AG04449 (cell line): ENCODE measurements at regions not wholly inside any gene's neighbourhood (a gene's known extent, or its start where the extent isn't known, plus 50 kb on each side); places are given as distances from the start of the nearest gene placed in this dataset.
"Not testable (repeated sequence)": the region's sequence is repeated elsewhere in the genome, so short reads cannot be mapped to it uniquely, and the experiment has no call there.

Source experiments
- CTCF ChIA-PET: fragments of 350-600 bp; formaldehyde crosslinking; extraction: SDS; loops from one replicate; lab custom pipeline; 2021; ENCODE audit warnings: antibody characterized with exemption; lab: Yijun Ruan, JAX
- POLR2A ChIA-PET: fragments of 400-600, 350-600 bp; formaldehyde crosslinking; extraction: SDS; loops from one replicate; lab custom pipeline; 2020; ENCODE audit warnings: antibody characterized with exemption, inconsistent platforms; lab: Yijun Ruan, JAX
- DNase-seq: peaks from one replicate; pipeline ENCODE4 v3.0.0-alpha.2; 2010; ENCODE audit warnings: low read depth, low spot score
- H3K4me3 ChIP-seq: 2 replicates; pipeline ENCODE4 v1.5.1; 2011; ENCODE audit warnings: low read depth, mild to moderate bottlenecking, control low read depth, low read length
- TF ChIP-seq, protein P1 (sequence below): IDR thresholded peaks from one replicate; pipeline ENCODE4 v1.5.1; 2011; ENCODE audit warnings: mild to moderate bottlenecking, moderate library complexity, low read length, control low read depth, inconsistent platforms; ENCODE audit not compliant: insufficient read depth; ENCODE audit errors: missing control alignments

DNA sequence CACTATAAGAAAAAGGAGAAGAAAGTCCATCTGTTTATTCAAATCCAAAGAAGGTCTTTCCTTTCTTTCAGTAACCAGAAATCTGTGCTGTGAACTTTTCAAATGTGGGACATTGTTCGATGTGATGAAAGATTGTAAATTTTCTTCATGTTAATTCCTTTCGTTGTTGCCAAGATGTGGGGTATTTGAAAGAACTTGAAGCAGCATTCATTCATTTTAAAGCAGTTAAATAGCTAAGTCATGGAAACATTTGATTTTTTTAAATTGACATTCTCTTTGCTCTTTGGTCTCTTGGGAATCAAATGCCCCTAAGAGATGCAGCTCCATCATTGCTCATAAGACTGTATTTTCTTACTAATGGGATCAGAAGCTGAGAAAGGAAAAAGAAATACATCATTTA lies 93.7 kb upstream of the EHBP1 start:
- CTCF ChIA-PET, result interaction anchor here (0.9 to 1.1 kb wide), 2 partner anchors 9 to 14 kb away, joined by 3 to 4 read pairs; no protein-coding TSS in a partner anchor
- POLR2A ChIA-PET, result no interaction called here
- no peak for DNase-seq
- no peak overlapping the region for H3K4me3 ChIP-seq
- TF ChIP-seq, protein P1, sequence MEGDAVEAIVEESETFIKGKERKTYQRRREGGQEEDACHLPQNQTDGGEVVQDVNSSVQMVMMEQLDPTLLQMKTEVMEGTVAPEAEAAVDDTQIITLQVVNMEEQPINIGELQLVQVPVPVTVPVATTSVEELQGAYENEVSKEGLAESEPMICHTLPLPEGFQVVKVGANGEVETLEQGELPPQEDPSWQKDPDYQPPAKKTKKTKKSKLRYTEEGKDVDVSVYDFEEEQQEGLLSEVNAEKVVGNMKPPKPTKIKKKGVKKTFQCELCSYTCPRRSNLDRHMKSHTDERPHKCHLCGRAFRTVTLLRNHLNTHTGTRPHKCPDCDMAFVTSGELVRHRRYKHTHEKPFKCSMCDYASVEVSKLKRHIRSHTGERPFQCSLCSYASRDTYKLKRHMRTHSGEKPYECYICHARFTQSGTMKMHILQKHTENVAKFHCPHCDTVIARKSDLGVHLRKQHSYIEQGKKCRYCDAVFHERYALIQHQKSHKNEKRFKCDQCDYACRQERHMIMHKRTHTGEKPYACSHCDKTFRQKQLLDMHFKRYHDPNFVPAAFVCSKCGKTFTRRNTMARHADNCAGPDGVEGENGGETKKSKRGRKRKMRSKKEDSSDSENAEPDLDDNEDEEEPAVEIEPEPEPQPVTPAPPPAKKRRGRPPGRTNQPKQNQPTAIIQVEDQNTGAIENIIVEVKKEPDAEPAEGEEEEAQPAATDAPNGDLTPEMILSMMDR, result no peak

GRCh38 chr2:62605471-62605870 lies 99.5 kb upstream of the TMEM17 start:
- POLR2A ChIA-PET, DNase-seq, CTCF ChIA-PET, H3K4me3 ChIP-seq: not testable (repeated sequence)

DNA sequence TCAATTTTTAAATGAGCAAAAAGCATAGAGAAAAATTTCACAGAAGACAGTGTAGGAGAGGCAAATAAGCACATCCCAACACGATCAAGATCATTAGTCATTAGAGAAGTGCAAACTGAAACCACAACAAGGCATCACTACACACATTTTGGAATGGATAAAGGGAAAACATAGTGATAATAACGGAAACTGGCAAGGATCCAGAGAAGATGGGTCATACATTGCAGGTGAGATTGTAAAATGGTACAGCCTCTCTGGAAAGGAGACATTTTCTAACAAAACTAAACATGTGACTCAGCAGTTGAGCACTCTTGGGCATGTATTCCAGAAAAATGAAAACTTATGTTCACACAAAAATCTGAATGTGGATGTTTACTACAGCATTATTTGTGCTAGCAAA lies 98.3 kb upstream of the TMEM17 start:
- TF ChIP-seq, protein P1, result no peak
- no peak for DNase-seq
- no peak overlapping the region for H3K4me3 ChIP-seq
- ChIA-PET CTCF (no interaction called here), POLR2A (no interaction called here)

- TF ChIP-seq, protein P1, result no peak
- ChIA-PET POLR2A (no interaction called here), CTCF (interaction anchor here (1.3 kb wide), 1 partner anchor 8 kb away, joined by 4 read pairs; no protein-coding TSS in a partner anchor)
- DNase-seq, result no peak
- no peak overlapping the region for H3K4me3 ChIP-seq
These were observed 97.2 kb upstream of the TMEM17 start for GRCh38 chr2:62603154-62603712.

DNA sequence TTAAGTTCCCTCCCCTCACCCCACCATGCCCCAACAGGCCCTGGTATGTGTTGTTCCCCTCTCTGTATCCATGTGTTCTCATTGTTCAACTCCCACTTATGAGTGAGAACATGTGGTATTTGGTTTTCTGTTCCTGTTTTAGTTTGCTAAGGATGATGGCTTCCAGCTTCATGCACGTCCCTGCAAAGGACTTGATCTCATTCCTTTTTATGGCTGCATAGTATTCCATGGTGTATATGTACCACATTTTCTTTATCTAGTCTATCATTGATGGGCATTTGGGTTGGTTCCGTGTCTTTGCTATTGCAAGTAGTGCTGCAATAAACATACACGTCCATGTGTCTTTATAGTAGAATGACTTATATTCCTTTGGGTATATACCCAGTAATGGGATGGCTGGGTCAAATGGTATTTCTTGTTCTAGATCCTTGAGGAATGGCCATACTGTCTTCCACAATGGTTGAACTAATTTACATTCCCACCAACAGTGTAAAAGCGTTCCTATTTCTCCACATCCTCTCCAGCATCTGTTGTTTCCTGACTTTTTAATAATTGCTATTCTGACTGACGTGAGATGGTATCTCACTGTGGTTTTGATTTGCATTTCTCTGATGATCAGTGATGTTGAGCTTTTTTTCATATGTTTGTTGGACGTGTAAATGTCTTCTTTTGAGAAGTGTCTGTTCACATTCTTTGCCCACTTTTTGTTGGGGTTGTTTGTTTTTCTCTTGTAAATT lies 93.8 kb upstream of the TMEM17 start:
- CTCF ChIA-PET, H3K4me3 ChIP-seq, DNase-seq, POLR2A ChIA-PET: not testable (repeated sequence)

DNA sequence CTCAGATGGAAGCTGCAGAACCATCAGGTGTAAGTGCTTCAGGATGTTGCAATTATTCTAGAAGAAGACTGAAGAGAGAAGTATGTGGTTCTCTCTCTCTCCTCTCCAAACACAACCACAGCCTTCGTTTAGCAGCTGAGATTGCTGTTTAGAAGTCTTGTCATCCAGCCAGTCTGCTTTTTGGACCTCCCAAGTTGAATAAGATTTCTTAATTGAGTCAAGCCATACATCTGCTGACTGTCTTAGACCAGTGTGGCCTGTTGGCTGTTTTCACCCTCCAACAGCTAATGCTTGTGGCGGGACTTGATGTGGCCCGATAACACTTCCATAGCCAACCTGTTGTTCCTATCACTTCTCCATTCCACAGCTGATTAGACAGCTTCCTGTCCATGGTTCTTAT lies 91.3 kb upstream of the TMEM17 start:
- CTCF ChIA-PET, result interaction anchor here (0.8 kb wide), 1 partner anchor 15 kb away, joined by 3 read pairs; no protein-coding TSS in a partner anchor
- POLR2A ChIA-PET, result interaction anchor here (0.7 to 1.0 kb wide), 3 partner anchors 19 to 108 kb away, joined by 3 to 5 read pairs (median 4); partner anchors contain the start of gene EHBP1

More for the DNA sequence above, 91.3 kb upstream of the TMEM17 start:
- TF ChIP-seq, protein P1, result no peak
- DNase-seq, result peak; percentile 84
- H3K4me3 ChIP-seq, result no peak overlapping the region
